ENCODE measurements at regions not wholly inside any gene's neighbourhood (a gene's known extent, or its start where the extent isn't known, plus 50 kb on each side); places are given as distances from the start of the nearest gene placed in this dataset.
"Not testable (repeated sequence)": the region's sequence is repeated elsewhere in the genome, so short reads cannot be mapped to it uniquely, and the experiment has no call there.

- H3K27me3 ChIP-seq (ENCODE audit: control insufficient read depth in 2 of 2, insufficient read depth in 2 of 2, low read length in 2 of 2); H3K9ac ChIP-seq (ENCODE audit: low read depth in 1 of 2, low read length in 2 of 2); H3K4me1 ChIP-seq (ENCODE audit: control insufficient read depth in 2 of 2, insufficient read depth in 2 of 2, low read length in 2 of 2); H3K36me3 ChIP-seq (ENCODE audit: control insufficient read depth in 2 of 2, insufficient read depth in 2 of 2, low read length in 2 of 2); H3K27ac ChIP-seq (ENCODE audit: low read depth in 2 of 2, low read length in 2 of 2); H3K4me3 ChIP-seq (ENCODE audit: low read length in 2 of 2): not testable (repeated sequence)
- peaks cover 11 to 17% of the 10 kb centered on the region in 2 donors for H3K9me3 ChIP-seq (ENCODE audit: control insufficient read depth in 2 of 2, low read length in 2 of 2)
These were observed 4792.9 kb upstream of the OR11H1 start for GRCh38 chr22:10735075-10735474.

GRCh38 chr22:10736879-10737278, 4791.1 kb upstream of the OR11H1 start:
- H3K4me1 ChIP-seq (ENCODE audit: control insufficient read depth in 2 of 2, insufficient read depth in 2 of 2, low read length in 2 of 2); H3K36me3 ChIP-seq (ENCODE audit: control insufficient read depth in 2 of 2, insufficient read depth in 2 of 2, low read length in 2 of 2); H3K4me3 ChIP-seq (ENCODE audit: low read length in 2 of 2); H3K9ac ChIP-seq (ENCODE audit: low read depth in 1 of 2, low read length in 2 of 2); H3K27me3 ChIP-seq (ENCODE audit: control insufficient read depth in 2 of 2, insufficient read depth in 2 of 2, low read length in 2 of 2); H3K27ac ChIP-seq (ENCODE audit: low read depth in 2 of 2, low read length in 2 of 2): not testable (repeated sequence)
- peaks cover 8 to 12% of the 10 kb centered on the region in 2 donors for H3K9me3 ChIP-seq (ENCODE audit: control insufficient read depth in 2 of 2, low read length in 2 of 2)

GRCh38 chr22:10737931-10738330, 4790.1 kb upstream of the OR11H1 start:
- H3K4me3 ChIP-seq (ENCODE audit: low read length in 2 of 2); H3K27me3 ChIP-seq (ENCODE audit: control insufficient read depth in 2 of 2, insufficient read depth in 2 of 2, low read length in 2 of 2); H3K36me3 ChIP-seq (ENCODE audit: control insufficient read depth in 2 of 2, insufficient read depth in 2 of 2, low read length in 2 of 2); H3K27ac ChIP-seq (ENCODE audit: low read depth in 2 of 2, low read length in 2 of 2); H3K4me1 ChIP-seq (ENCODE audit: control insufficient read depth in 2 of 2, insufficient read depth in 2 of 2, low read length in 2 of 2); H3K9ac ChIP-seq (ENCODE audit: low read depth in 1 of 2, low read length in 2 of 2); H3K9me3 ChIP-seq (ENCODE audit: control insufficient read depth in 2 of 2, low read length in 2 of 2): not testable (repeated sequence)

GRCh38 chr22:10741210-10741609, 4786.8 kb upstream of the OR11H1 start:
- Histone ChIP-seq H3K9me3 (ENCODE audit: control insufficient read depth in 2 of 2, low read length in 2 of 2) (peaks cover 4 to 16% of the 10 kb centered on the region in 2 donors), H3K9ac (ENCODE audit: low read depth in 1 of 2, low read length in 2 of 2) (no peak overlapping the region), H3K27me3 (ENCODE audit: control insufficient read depth in 2 of 2, insufficient read depth in 2 of 2, low read length in 2 of 2) (no peaks in the 10 kb centered on the region), H3K4me3 (ENCODE audit: low read length in 2 of 2) (no peak overlapping the region), H3K4me1 (ENCODE audit: control insufficient read depth in 2 of 2, insufficient read depth in 2 of 2, low read length in 2 of 2) (no peaks in the 10 kb centered on the region), H3K36me3 (ENCODE audit: control insufficient read depth in 2 of 2, insufficient read depth in 2 of 2, low read length in 2 of 2) (no peaks in the 10 kb centered on the region), H3K27ac (ENCODE audit: low read depth in 2 of 2, low read length in 2 of 2) (no peak overlapping the region)

- H3K9ac ChIP-seq (ENCODE audit: low read depth in 1 of 2, low read length in 2 of 2); H3K27me3 ChIP-seq (ENCODE audit: control insufficient read depth in 2 of 2, insufficient read depth in 2 of 2, low read length in 2 of 2); H3K36me3 ChIP-seq (ENCODE audit: control insufficient read depth in 2 of 2, insufficient read depth in 2 of 2, low read length in 2 of 2); H3K4me3 ChIP-seq (ENCODE audit: low read length in 2 of 2); H3K27ac ChIP-seq (ENCODE audit: low read depth in 2 of 2, low read length in 2 of 2); H3K4me1 ChIP-seq (ENCODE audit: control insufficient read depth in 2 of 2, insufficient read depth in 2 of 2, low read length in 2 of 2): not testable (repeated sequence)
- peaks cover 4 to 16% of the 10 kb centered on the region in 2 donors for H3K9me3 ChIP-seq (ENCODE audit: control insufficient read depth in 2 of 2, low read length in 2 of 2)
These were observed 4786.0 kb upstream of the OR11H1 start for GRCh38 chr22:10741776-10742630.

- not testable (repeated sequence) for H3K36me3 ChIP-seq (ENCODE audit: control insufficient read depth in 2 of 2, insufficient read depth in 2 of 2, low read length in 2 of 2); H3K4me3 ChIP-seq (ENCODE audit: low read length in 2 of 2); H3K27ac ChIP-seq (ENCODE audit: low read depth in 2 of 2, low read length in 2 of 2); H3K9ac ChIP-seq (ENCODE audit: low read depth in 1 of 2, low read length in 2 of 2); H3K27me3 ChIP-seq (ENCODE audit: control insufficient read depth in 2 of 2, insufficient read depth in 2 of 2, low read length in 2 of 2); H3K4me1 ChIP-seq (ENCODE audit: control insufficient read depth in 2 of 2, insufficient read depth in 2 of 2, low read length in 2 of 2)
- peaks cover 0 to 12% of the 10 kb centered on the region in 2 donors for H3K9me3 ChIP-seq (ENCODE audit: control insufficient read depth in 2 of 2, low read length in 2 of 2)
These were observed 4781.6 kb upstream of the OR11H1 start for GRCh38 chr22:10746382-10746781.

- not testable (repeated sequence) for H3K9me3 ChIP-seq (ENCODE audit: control insufficient read depth in 2 of 2, low read length in 2 of 2); H3K27me3 ChIP-seq (ENCODE audit: control insufficient read depth in 2 of 2, insufficient read depth in 2 of 2, low read length in 2 of 2); H3K27ac ChIP-seq (ENCODE audit: low read depth in 2 of 2, low read length in 2 of 2); H3K4me3 ChIP-seq (ENCODE audit: low read length in 2 of 2); H3K4me1 ChIP-seq (ENCODE audit: control insufficient read depth in 2 of 2, insufficient read depth in 2 of 2, low read length in 2 of 2); H3K9ac ChIP-seq (ENCODE audit: low read depth in 1 of 2, low read length in 2 of 2); H3K36me3 ChIP-seq (ENCODE audit: control insufficient read depth in 2 of 2, insufficient read depth in 2 of 2, low read length in 2 of 2)
These were observed 4780.8 kb upstream of the OR11H1 start for GRCh38 chr22:10747227-10747626.

- not testable (repeated sequence) for H3K27me3 ChIP-seq (ENCODE audit: control insufficient read depth in 2 of 2, insufficient read depth in 2 of 2, low read length in 2 of 2); H3K9ac ChIP-seq (ENCODE audit: low read depth in 1 of 2, low read length in 2 of 2); H3K9me3 ChIP-seq (ENCODE audit: control insufficient read depth in 2 of 2, low read length in 2 of 2); H3K27ac ChIP-seq (ENCODE audit: low read depth in 2 of 2, low read length in 2 of 2); H3K4me1 ChIP-seq (ENCODE audit: control insufficient read depth in 2 of 2, insufficient read depth in 2 of 2, low read length in 2 of 2); H3K36me3 ChIP-seq (ENCODE audit: control insufficient read depth in 2 of 2, insufficient read depth in 2 of 2, low read length in 2 of 2); H3K4me3 ChIP-seq (ENCODE audit: low read length in 2 of 2)
These were observed 4779.2 kb upstream of the OR11H1 start for GRCh38 chr22:10748751-10749150.

GRCh38 chr22:10749423-10749822, 4778.6 kb upstream of the OR11H1 start:
- not testable (repeated sequence) for H3K4me3 ChIP-seq (ENCODE audit: low read length in 2 of 2); H3K9ac ChIP-seq (ENCODE audit: low read depth in 1 of 2, low read length in 2 of 2); H3K27ac ChIP-seq (ENCODE audit: low read depth in 2 of 2, low read length in 2 of 2); H3K4me1 ChIP-seq (ENCODE audit: control insufficient read depth in 2 of 2, insufficient read depth in 2 of 2, low read length in 2 of 2); H3K36me3 ChIP-seq (ENCODE audit: control insufficient read depth in 2 of 2, insufficient read depth in 2 of 2, low read length in 2 of 2); H3K27me3 ChIP-seq (ENCODE audit: control insufficient read depth in 2 of 2, insufficient read depth in 2 of 2, low read length in 2 of 2)
- H3K9me3 ChIP-seq (ENCODE audit: control insufficient read depth in 2 of 2, low read length in 2 of 2) = peaks cover 0 to 11% of the 10 kb centered on the region in 2 donors

- H3K27ac ChIP-seq (ENCODE audit: low read depth in 2 of 2, low read length in 2 of 2); H3K36me3 ChIP-seq (ENCODE audit: control insufficient read depth in 2 of 2, insufficient read depth in 2 of 2, low read length in 2 of 2); H3K4me1 ChIP-seq (ENCODE audit: control insufficient read depth in 2 of 2, insufficient read depth in 2 of 2, low read length in 2 of 2); H3K4me3 ChIP-seq (ENCODE audit: low read length in 2 of 2); H3K9ac ChIP-seq (ENCODE audit: low read depth in 1 of 2, low read length in 2 of 2); H3K27me3 ChIP-seq (ENCODE audit: control insufficient read depth in 2 of 2, insufficient read depth in 2 of 2, low read length in 2 of 2): not testable (repeated sequence)
- H3K9me3 ChIP-seq (ENCODE audit: control insufficient read depth in 2 of 2, low read length in 2 of 2) = peaks cover 0 to 11% of the 10 kb centered on the region in 2 donors
These were observed 4774.4 kb upstream of the OR11H1 start for GRCh38 chr22:10753566-10753965.
